ENCODE measurements at regions not wholly inside any gene's neighbourhood (a gene's known extent, or its start where the extent isn't known, plus 50 kb on each side); places are given as distances from the start of the nearest gene placed in this dataset.

DNA sequence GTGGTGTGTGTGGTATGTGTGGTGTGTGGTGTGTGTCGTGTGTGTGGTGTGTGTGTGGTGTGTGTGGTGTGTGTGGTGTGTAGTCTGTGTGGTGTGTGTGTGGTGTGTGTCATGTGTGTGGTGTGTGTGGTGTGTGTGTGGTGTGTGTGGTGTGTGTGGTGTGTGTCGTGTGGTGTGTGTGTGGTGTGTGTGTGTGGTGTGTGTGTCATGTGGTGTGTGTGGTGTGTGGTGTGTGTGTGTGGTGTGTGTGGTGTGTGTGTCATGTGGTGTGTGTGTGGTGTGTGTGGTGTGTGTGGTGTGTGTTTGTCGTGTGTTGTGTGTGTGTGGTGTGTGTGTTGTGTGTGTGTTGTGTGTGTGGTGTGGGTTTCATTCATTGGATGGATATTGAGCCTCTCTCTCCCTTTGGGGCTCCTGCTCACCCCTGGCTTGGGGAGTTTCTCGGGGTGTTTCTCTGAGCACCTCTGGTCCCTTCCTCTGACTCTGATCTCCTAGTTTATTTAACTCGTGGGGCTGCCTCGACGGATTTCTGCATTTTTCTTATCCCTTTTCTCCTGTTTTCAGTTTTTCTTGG lies 145.8 kb downstream of the DNAJB6 start:
- H3K4me3 ChIP-seq (ENCODE audit: low read depth, low read length) = no peak overlapping the region
- TF ChIP-seq, protein P1, sequence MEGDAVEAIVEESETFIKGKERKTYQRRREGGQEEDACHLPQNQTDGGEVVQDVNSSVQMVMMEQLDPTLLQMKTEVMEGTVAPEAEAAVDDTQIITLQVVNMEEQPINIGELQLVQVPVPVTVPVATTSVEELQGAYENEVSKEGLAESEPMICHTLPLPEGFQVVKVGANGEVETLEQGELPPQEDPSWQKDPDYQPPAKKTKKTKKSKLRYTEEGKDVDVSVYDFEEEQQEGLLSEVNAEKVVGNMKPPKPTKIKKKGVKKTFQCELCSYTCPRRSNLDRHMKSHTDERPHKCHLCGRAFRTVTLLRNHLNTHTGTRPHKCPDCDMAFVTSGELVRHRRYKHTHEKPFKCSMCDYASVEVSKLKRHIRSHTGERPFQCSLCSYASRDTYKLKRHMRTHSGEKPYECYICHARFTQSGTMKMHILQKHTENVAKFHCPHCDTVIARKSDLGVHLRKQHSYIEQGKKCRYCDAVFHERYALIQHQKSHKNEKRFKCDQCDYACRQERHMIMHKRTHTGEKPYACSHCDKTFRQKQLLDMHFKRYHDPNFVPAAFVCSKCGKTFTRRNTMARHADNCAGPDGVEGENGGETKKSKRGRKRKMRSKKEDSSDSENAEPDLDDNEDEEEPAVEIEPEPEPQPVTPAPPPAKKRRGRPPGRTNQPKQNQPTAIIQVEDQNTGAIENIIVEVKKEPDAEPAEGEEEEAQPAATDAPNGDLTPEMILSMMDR (conservative IDR thresholded peaks at IDR 0.05; ENCODE audit: low read depth, low read length) = no peak
- DNase-seq (ENCODE audit: low read depth) = no peak

DNA sequence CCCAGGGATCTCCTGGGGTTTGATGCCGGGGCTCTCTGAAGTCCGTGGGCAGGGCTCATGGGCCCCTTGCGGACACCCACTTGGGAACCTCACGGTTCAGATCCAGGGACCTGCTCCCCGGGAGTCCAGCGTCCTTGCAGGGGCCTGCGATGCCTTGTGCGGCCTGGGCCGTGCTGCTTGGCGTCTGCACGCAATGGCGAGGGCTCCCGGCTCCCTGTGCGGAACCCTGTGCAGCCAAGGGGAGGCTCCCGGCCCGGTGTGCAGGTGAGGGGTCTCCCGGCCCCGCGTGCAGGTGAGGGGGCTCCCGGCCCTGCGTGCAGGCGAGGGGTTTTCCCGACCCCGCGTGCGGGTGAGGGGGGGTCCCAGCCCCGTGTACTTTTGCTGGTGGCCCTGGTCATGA lies 146.7 kb downstream of the DNAJB6 start:
- TF ChIP-seq, protein P1 (conservative IDR thresholded peaks at IDR 0.05; ENCODE audit: low read depth, low read length) = no peak
- no peak for DNase-seq (ENCODE audit: low read depth)
- H3K4me3 ChIP-seq (ENCODE audit: low read depth, low read length) = no peak overlapping the region

GRCh38 chr7:157483971-157484410 lies 147.2 kb downstream of the DNAJB6 start:
- TF ChIP-seq, protein P1 (conservative IDR thresholded peaks at IDR 0.05; ENCODE audit: low read depth, low read length) = no peak
- no peak overlapping the region for H3K4me3 ChIP-seq (ENCODE audit: low read depth, low read length)
- no peak for DNase-seq (ENCODE audit: low read depth)

DNA sequence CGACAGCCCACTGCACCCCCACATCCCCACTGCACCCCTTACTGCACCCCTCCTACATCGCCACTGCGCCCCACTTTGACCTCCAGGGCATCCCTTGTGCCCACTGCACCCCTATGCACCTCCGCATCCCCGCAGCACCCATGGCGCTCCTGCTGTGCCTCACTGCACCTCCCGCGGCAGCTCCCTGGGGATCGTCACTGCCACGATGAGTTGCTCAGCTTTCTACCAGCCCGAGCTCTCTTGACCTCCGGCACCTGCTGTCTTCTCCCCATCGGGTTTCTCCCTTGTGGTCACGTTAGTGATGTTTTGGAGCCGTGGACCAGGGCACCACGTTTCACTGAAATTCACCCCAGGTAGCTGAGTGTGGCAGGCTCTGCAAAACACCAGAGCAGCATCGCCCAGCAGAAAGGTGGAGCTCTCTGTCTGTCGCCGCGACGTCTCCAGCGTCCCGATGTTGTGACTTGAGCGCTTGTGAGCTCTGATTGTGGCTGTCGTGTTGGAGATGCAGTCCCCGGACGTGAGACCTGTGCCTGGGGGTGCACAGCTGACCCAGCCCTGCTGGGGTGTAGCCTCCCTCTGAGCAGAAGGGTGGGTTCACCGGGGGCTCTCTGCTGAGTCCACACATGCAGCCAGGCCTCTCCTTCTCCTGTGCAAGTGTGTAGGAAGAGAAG lies 147.7 kb downstream of the DNAJB6 start:
- TF ChIP-seq, protein P1 (conservative IDR thresholded peaks at IDR 0.05; ENCODE audit: low read depth, low read length) = no peak
- no peak overlapping the region for H3K4me3 ChIP-seq (ENCODE audit: low read depth, low read length)
- DNase-seq (ENCODE audit: low read depth) = no peak

DNA sequence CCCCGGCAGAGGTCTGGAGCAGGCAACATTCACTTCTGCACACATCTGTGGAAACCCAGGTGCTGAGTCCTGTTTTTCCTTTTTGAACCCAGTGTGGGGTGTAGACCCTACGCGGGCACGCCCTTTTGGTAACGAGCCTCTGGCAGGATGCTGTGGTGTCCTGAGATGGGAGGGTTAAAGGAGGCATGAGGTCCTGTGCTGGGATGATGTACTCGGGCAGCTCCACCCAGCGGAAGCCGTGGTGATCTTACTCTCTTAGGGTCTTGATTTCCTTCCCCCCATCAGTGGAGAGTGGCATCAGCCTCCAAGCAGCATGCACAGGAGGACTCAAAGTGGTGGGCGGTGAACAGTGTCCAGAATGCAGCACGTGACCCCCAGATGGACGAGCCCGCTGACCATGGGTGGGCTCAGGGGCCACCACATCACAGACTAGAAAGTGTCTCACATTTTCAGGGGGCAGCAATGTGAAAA lies 148.6 kb downstream of the DNAJB6 start:
- DNase-seq (ENCODE audit: low read depth) = no peak
- TF ChIP-seq, protein P1 (conservative IDR thresholded peaks at IDR 0.05; ENCODE audit: low read depth, low read length) = no peak
- no peak overlapping the region for H3K4me3 ChIP-seq (ENCODE audit: low read depth, low read length)

GRCh38 chr7:157486007-157486755 lies 149.4 kb downstream of the DNAJB6 start:
- TF ChIP-seq, protein P1 (conservative IDR thresholded peaks at IDR 0.05; ENCODE audit: low read depth, low read length) = no peak
- no peak for DNase-seq (ENCODE audit: low read depth)

More at GRCh38 chr7:157486007-157486755, 149.4 kb downstream of the DNAJB6 start:
- no peak overlapping the region for H3K4me3 ChIP-seq (ENCODE audit: low read depth, low read length)

All from epithelial cell of proximal tubule (primary cell).